Cardiac muscle cell (in vitro differentiated cells and primary cell): ENCODE measurements at regions not wholly inside any gene's neighbourhood (a gene's known extent, or its start where the extent isn't known, plus 50 kb on each side); places are given as distances from the start of the nearest gene placed in this dataset.

Experiments used
- DNase-seq, 2 donors: peaks; one replicate each; pipeline versions ENCODE4 v3.0.0 to v3.0.0-alpha.2; 2010 to 2017; ENCODE audit warnings: low read depth in 1 of 2, low spot score in 1 of 2
- H3K27ac ChIP-seq: fragments of 200-600 bp; sonication (generic); 2 replicates; pipeline ENCODE4 v1.5.1; 2016
- H3K27me3 ChIP-seq: fragments of 200-600 bp; sonication (generic); 2 replicates; pipeline ENCODE4 v1.6.0; 2016; ENCODE audit warnings: control low read depth
- H3K36me3 ChIP-seq: fragments of 200-600 bp; sonication (generic); 2 replicates; pipeline ENCODE4 v1.5.1; 2016; ENCODE audit warnings: control low read depth
- H3K4me1 ChIP-seq: fragments of 200-600 bp; sonication (generic); 2 replicates; pipeline ENCODE4 v1.8.1; 2017; ENCODE audit warnings: low read depth, mild to moderate bottlenecking, mixed run types
- H3K4me3 ChIP-seq: fragments of 200-600 bp; sonication (generic); 2 replicates; pipeline ENCODE4 v1.5.1; 2016; ENCODE audit warnings: mild to moderate bottlenecking
- H3K9me3 ChIP-seq: fragments of 200-600 bp; sonication (generic); 2 replicates; pipeline ENCODE4 v1.5.1; 2017; ENCODE audit warnings: low read depth, mild to moderate bottlenecking, control low read depth
- CTCF ChIP-seq: IDR thresholded peaks from 2 replicates; pipeline ENCODE4 v1.5.1; 2012; ENCODE audit warnings: low read depth, mild to moderate bottlenecking, low read length

GRCh38 chr15:100780208-100780800, 99.3 kb upstream of the ALDH1A3 start:
- no peaks in the 10 kb centered on the region for H3K4me1 ChIP-seq
- no peaks in the 10 kb centered on the region for H3K27me3 ChIP-seq
- no peak for TF ChIP-seq CTCF
- no peaks in the 10 kb centered on the region for H3K36me3 ChIP-seq
- no peak overlapping the region for H3K4me3 ChIP-seq
- no peak overlapping the region for H3K27ac ChIP-seq
- no peak for DNase-seq
- H3K9me3 ChIP-seq, result no peaks in the 10 kb centered on the region

- no peak for TF ChIP-seq CTCF
- DNase-seq, result no peak
- H3K4me1 ChIP-seq, result no peaks in the 10 kb centered on the region
- no peaks in the 10 kb centered on the region for H3K9me3 ChIP-seq
- H3K36me3 ChIP-seq, result no peaks in the 10 kb centered on the region
- H3K27me3 ChIP-seq, result no peaks in the 10 kb centered on the region
- no peak overlapping the region for H3K4me3 ChIP-seq
- no peak overlapping the region for H3K27ac ChIP-seq
Observed at GRCh38 chr15:100781061-100781960, 98.3 kb upstream of the ALDH1A3 start.

- Histone ChIP-seq H3K27ac (no peak overlapping the region), H3K36me3 (no peaks in the 10 kb centered on the region), H3K4me1 (no peaks in the 10 kb centered on the region), H3K27me3 (no peaks in the 10 kb centered on the region), H3K4me3 (no peak overlapping the region), H3K9me3 (no peaks in the 10 kb centered on the region)
- no peak for DNase-seq
- no peak for TF ChIP-seq CTCF
Observed at GRCh38 chr15:100781961-100782530, 97.6 kb upstream of the ALDH1A3 start.

GRCh38 chr15:100783291-100783690, 96.3 kb upstream of the ALDH1A3 start:
- Histone ChIP-seq H3K9me3 (no peaks in the 10 kb centered on the region), H3K27me3 (no peaks in the 10 kb centered on the region), H3K27ac (no peak overlapping the region), H3K4me3 (no peak overlapping the region), H3K4me1 (no peaks in the 10 kb centered on the region), H3K36me3 (no peaks in the 10 kb centered on the region)
- no peak for DNase-seq
- no peak for TF ChIP-seq CTCF

GRCh38 chr15:100783760-100784492, 95.7 kb upstream of the ALDH1A3 start:
- TF ChIP-seq CTCF, result no peak
- Histone ChIP-seq H3K4me3 (no peak overlapping the region), H3K9me3 (no peaks in the 10 kb centered on the region), H3K27me3 (no peaks in the 10 kb centered on the region), H3K27ac (no peak overlapping the region), H3K36me3 (no peaks in the 10 kb centered on the region), H3K4me1 (no peaks in the 10 kb centered on the region)
- no peak for DNase-seq
